Large intestine (tissue), 3 donors: ENCODE measurements at regions not wholly inside any gene's neighbourhood (a gene's known extent, or its start where the extent isn't known, plus 50 kb on each side); places are given as distances from the start of the nearest gene placed in this dataset.

Experiments used
- DNase-seq, 2 donors: peaks; one replicate each; pipeline versions ENCODE4 v3.0.0 to v3.0.0-alpha.2; 2013
- H3K27ac ChIP-seq: one replicate; pipeline ENCODE4 v1.5.1; 2013; ENCODE audit warnings: low read length
- H3K27me3 ChIP-seq: 2 replicates; pipeline ENCODE4 v1.6.1; 2013; ENCODE audit warnings: low read length; ENCODE audit not compliant: control insufficient read depth, insufficient read depth
- H3K36me3 ChIP-seq: 2 replicates; pipeline ENCODE4 v1.6.1; 2013; ENCODE audit warnings: low read length; ENCODE audit not compliant: control insufficient read depth, insufficient read depth
- H3K4me1 ChIP-seq: one replicate; pipeline ENCODE4 v1.6.1; 2013; ENCODE audit warnings: low read length; ENCODE audit not compliant: control insufficient read depth, insufficient read depth
- H3K4me3 ChIP-seq: one replicate; pipeline ENCODE4 v1.5.1; 2013; ENCODE audit warnings: low read length
- H3K9me3 ChIP-seq: one replicate; pipeline ENCODE4 v1.6.1; 2013; ENCODE audit warnings: mild to moderate bottlenecking, low read depth, low read length, moderate library complexity; ENCODE audit not compliant: control insufficient read depth
- WGBS: methylation state at CpG from one replicate; pipeline ENCODE4 v1.1.5; 2013; ENCODE audit warnings: low lambda C conversion rate; ENCODE audit not compliant: insufficient coverage; 5-methylcytosine and 5-hydroxymethylcytosine counted together

- no CpG with 5 or more reads among the region's 1 CpG for WGBS
- H3K27ac ChIP-seq = no peak overlapping the region
- DNase-seq = no peak
- no peaks in the 10 kb centered on the region for H3K9me3 ChIP-seq
- no peaks in the 10 kb centered on the region for H3K27me3 ChIP-seq
- no peaks in the 10 kb centered on the region for H3K4me1 ChIP-seq
- H3K36me3 ChIP-seq = no peaks in the 10 kb centered on the region
- H3K4me3 ChIP-seq = no peak overlapping the region
Observed at GRCh38 chr11:15555161-15555560, 440.4 kb downstream of the INSC start.

GRCh38 chr11:15557457-15558230 is 442.9 kb downstream of the INSC start:
- Histone ChIP-seq H3K4me1 (no peaks in the 10 kb centered on the region), H3K27ac (no peak overlapping the region), H3K27me3 (no peaks in the 10 kb centered on the region), H3K36me3 (no peaks in the 10 kb centered on the region), H3K9me3 (peaks cover 2% of the 10 kb centered on the region), H3K4me3 (no peak overlapping the region)
- WGBS = no CpG with 5 or more reads among the region's 2 CpGs
- no peak for DNase-seq

GRCh38 chr11:15558513-15559181 is 443.9 kb downstream of the INSC start:
- H3K4me1 ChIP-seq = no peaks in the 10 kb centered on the region
- H3K9me3 ChIP-seq = peaks cover 2% of the 10 kb centered on the region
- no peak overlapping the region for H3K4me3 ChIP-seq
- H3K27me3 ChIP-seq = no peaks in the 10 kb centered on the region
- DNase-seq = no peak
- no peaks in the 10 kb centered on the region for H3K36me3 ChIP-seq
- WGBS = 36% methylated on average over 2 of the region's 2 CpGs
- H3K27ac ChIP-seq = no peak overlapping the region

GRCh38 chr11:15560689-15561467 is 446.2 kb downstream of the INSC start:
- no peak for DNase-seq
- Histone ChIP-seq H3K27me3 (no peaks in the 10 kb centered on the region), H3K4me3 (no peak overlapping the region), H3K4me1 (no peaks in the 10 kb centered on the region), H3K36me3 (no peaks in the 10 kb centered on the region), H3K27ac (no peak overlapping the region), H3K9me3 (peaks cover 2% of the 10 kb centered on the region)
- WGBS = no CpG with 5 or more reads among the region's 52 CpGs

- peaks cover 2% of the 10 kb centered on the region for H3K9me3 ChIP-seq
- H3K4me1 ChIP-seq = no peaks in the 10 kb centered on the region
- H3K27me3 ChIP-seq = no peaks in the 10 kb centered on the region
- H3K36me3 ChIP-seq = no peaks in the 10 kb centered on the region
- H3K4me3 ChIP-seq = no peak overlapping the region
- no peak overlapping the region for H3K27ac ChIP-seq
- 100% methylated on average over 1 of the region's 4 CpGs for WGBS
- no peak for DNase-seq
Observed at GRCh38 chr11:15562230-15562629, 447.5 kb downstream of the INSC start.

- no peaks in the 10 kb centered on the region for H3K4me1 ChIP-seq
- H3K27me3 ChIP-seq = no peaks in the 10 kb centered on the region
- no peaks in the 10 kb centered on the region for H3K36me3 ChIP-seq
- no CpG with 5 or more reads among the region's 3 CpGs for WGBS
- peaks cover 2% of the 10 kb centered on the region for H3K9me3 ChIP-seq
- no peak overlapping the region for H3K4me3 ChIP-seq
- no peak overlapping the region for H3K27ac ChIP-seq
- DNase-seq = no peak
Observed at GRCh38 chr11:15563054-15563453, 448.3 kb downstream of the INSC start.

- Histone ChIP-seq H3K27ac (no peak overlapping the region), H3K4me1 (no peaks in the 10 kb centered on the region), H3K36me3 (no peaks in the 10 kb centered on the region), H3K4me3 (no peak overlapping the region), H3K27me3 (no peaks in the 10 kb centered on the region), H3K9me3 (no peaks in the 10 kb centered on the region)
- no peak for DNase-seq
- no CpG with 5 or more reads among the region's 8 CpGs for WGBS
Observed at GRCh38 chr11:15565880-15566279, 451.2 kb downstream of the INSC start.

- H3K36me3 ChIP-seq = no peaks in the 10 kb centered on the region
- no CpG with 5 or more reads among the region's 8 CpGs for WGBS
- H3K9me3 ChIP-seq = no peaks in the 10 kb centered on the region
- no peaks in the 10 kb centered on the region for H3K4me1 ChIP-seq
- no peak overlapping the region for H3K27ac ChIP-seq
- no peak for DNase-seq
- H3K27me3 ChIP-seq = no peaks in the 10 kb centered on the region
- H3K4me3 ChIP-seq = no peak overlapping the region
Observed at GRCh38 chr11:15568440-15568839, 453.7 kb downstream of the INSC start.

- Histone ChIP-seq H3K27me3 (no peaks in the 10 kb centered on the region), H3K36me3 (no peaks in the 10 kb centered on the region), H3K27ac (no peak overlapping the region), H3K4me1 (no peaks in the 10 kb centered on the region), H3K9me3 (no peaks in the 10 kb centered on the region), H3K4me3 (no peak overlapping the region)
- no peak for DNase-seq
- WGBS = no CpG with 5 or more reads among the region's 7 CpGs
Observed at GRCh38 chr11:15569305-15570025, 454.7 kb downstream of the INSC start.

- DNase-seq = no peak
- no peak overlapping the region for H3K27ac ChIP-seq
- no peaks in the 10 kb centered on the region for H3K36me3 ChIP-seq
- H3K4me1 ChIP-seq = peaks cover 9% of the 10 kb centered on the region
- H3K4me3 ChIP-seq = no peak overlapping the region
- no CpG with 5 or more reads among the region's 2 CpGs for WGBS
- no peaks in the 10 kb centered on the region for H3K27me3 ChIP-seq
- H3K9me3 ChIP-seq = no peaks in the 10 kb centered on the region
Observed at GRCh38 chr11:15575409-15575808, 460.7 kb downstream of the INSC start.
